GM12872 (cell line): ENCODE measurements at regions not wholly inside any gene's neighbourhood (a gene's known extent, or its start where the extent isn't known, plus 50 kb on each side); places are given as distances from the start of the nearest gene placed in this dataset.

Source experiments
- TF ChIP-seq, protein P1 (sequence below): IDR thresholded peaks from 3 replicates; pipeline ENCODE4 v1.5.1; 2011; ENCODE audit warnings: low read depth, mild to moderate bottlenecking, low read length, moderate library complexity; ENCODE audit not compliant: insufficient read depth

DNA sequence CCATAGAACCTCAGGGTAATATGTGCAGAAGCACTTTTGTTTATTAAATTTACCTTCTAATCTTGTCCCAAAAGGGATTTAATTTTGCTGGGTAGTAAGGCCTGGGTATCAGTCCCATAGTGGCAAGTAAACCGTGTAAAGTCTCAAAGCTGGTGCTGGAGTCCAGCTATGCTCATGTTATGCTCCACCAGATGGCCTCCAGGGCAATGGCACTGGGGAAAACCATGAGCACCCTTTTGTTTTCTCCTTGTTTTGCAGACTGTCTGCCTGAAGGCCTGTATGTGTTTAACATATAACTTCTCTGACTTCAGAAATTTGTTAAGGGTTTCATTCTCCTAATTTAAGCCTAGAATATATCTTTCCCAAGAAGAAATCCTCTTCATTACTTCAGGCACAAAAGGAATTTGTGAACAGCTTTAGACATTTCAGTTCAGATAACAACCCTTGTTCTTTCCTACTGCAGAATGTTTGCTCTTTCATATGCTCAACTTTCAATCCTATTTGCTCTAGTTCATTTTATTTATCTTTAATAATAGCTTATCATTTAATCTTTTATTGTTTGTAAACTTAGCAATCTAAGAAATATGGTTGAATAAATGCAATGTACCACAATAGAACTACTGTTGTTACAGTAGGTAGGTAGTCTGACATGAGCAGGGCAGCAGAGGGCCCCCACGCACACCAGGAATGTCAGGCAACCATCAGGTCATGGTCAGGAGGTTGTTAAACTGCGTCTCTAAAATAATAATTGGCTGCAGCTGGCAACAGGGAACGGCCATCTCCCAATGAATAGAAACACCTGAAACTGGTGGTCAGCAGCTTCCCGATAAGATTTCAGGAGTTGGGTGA lies 162.8 kb downstream of the TENT5A start:
- TF ChIP-seq, protein P1, sequence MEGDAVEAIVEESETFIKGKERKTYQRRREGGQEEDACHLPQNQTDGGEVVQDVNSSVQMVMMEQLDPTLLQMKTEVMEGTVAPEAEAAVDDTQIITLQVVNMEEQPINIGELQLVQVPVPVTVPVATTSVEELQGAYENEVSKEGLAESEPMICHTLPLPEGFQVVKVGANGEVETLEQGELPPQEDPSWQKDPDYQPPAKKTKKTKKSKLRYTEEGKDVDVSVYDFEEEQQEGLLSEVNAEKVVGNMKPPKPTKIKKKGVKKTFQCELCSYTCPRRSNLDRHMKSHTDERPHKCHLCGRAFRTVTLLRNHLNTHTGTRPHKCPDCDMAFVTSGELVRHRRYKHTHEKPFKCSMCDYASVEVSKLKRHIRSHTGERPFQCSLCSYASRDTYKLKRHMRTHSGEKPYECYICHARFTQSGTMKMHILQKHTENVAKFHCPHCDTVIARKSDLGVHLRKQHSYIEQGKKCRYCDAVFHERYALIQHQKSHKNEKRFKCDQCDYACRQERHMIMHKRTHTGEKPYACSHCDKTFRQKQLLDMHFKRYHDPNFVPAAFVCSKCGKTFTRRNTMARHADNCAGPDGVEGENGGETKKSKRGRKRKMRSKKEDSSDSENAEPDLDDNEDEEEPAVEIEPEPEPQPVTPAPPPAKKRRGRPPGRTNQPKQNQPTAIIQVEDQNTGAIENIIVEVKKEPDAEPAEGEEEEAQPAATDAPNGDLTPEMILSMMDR, result no peak

DNA sequence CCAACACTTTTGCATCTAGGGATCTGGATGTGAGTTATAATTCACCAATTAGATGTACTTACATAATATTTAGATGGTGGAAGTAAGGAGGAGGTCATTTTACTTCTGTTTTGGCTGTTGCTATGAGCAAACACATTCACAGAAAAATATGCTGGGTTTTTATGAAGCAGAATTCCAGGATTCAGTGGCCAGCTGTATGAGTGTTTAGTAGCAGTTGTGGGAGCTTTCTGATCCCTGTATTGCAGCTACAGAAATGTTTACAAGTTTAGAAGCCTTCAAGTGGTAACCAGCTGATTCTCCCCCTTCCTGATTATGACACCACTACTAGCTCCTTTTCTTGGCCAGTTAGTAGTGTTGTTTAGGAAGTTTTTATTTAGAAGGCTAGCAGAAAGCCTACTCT lies 177.0 kb downstream of the TENT5A start:
- TF ChIP-seq, protein P1, result no peak

DNA sequence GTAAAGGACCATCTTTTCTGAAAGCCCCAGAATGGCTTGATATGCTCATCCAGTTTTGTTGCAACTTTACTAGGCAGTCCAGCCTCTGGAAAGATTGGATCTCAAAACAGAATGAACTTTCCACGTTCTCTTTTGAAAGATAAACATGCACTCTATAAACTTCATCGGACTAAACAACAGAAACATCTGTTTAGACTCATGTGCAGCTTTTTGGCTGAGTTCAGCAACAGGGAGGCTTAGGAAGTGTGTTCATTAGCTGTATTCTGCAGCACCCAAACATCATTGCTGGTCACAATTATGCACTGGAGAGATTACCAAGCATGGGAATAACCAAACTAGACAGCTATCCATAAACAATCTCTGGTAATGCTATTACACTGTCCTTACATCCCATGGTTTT lies 180.5 kb downstream of the TENT5A start:
- TF ChIP-seq, protein P1, result no peak

DNA sequence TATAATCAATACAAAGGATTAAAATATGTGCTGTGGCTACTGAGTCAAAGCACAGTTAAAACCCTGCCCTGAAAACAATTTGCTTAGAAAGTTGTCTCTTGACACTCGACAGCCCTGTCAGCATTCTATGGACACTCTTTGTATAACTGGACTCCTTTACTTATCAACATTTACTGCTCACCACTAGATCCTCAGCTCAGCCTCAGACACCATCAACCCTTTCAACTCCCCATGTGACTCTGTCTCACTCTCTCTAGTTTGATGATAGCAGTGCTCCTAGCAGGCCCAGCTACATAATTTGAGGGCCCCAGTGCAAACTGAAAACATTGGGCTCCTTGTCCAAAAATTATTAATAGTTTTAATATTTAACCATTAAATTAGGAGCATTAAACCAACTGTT lies 181.8 kb downstream of the TENT5A start:
- TF ChIP-seq, protein P1, result no peak

- TF ChIP-seq, protein P1, result no peak
Measured at GRCh38 chr6:81568973-81569372, 183.5 kb downstream of the TENT5A start.

GRCh38 chr6:81565071-81565470 lies 187.4 kb downstream of the TENT5A start:
- TF ChIP-seq, protein P1, result no peak

GRCh38 chr6:81564470-81565068 lies 187.9 kb downstream of the TENT5A start:
- TF ChIP-seq, protein P1, result no peak
